RKO (cell line): ENCODE measurements at regions not wholly inside any gene's neighbourhood (a gene's known extent, or its start where the extent isn't known, plus 50 kb on each side); places are given as distances from the start of the nearest gene placed in this dataset.
A peak's percentile ranks its signal among the peaks of the same experiment; 100 is the strongest.

Experiments
- DNase-seq: peaks from one replicate; pipeline ENCODE4 v3.0.0-alpha.2; 2016; ENCODE audit warnings: low spot score

DNA sequence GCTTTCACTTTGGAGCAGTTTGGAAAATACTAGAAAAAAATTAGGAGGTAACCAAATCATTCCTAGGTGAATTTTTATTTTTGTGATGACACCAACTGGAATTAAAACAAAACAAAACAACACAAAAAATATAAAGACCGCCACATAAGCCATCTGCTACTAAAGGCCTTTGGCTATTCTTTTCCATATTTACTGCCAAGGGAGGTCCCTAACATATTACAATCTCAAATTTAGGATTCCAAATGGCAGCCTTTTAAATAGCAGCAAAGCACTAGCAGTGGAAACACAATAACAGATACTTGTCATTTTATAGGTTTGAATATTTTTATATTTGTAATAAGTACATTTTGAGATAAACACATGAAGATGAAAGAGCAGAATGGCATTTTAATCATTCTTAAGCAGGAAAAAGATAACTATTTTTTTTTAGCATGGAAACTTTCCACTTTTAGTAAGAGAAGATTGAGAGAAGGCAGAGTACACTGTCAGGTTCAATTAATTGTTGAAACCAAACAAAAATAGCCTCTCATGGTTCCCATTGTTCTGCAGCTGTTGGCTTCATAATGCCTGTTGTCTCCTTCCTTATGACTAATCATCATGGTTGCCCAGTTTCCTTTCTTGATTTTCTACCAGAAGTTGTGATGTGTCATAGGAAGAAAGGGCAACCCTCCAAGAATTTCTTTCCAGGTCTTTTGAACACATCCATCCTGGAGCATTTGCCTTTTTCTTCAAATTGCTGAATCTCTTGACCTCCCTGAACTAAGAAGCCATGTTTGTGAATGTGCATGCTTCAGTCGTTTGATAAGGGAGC lies 219.0 kb upstream of the EMCN start:
- DNase-seq, result peak; percentile 38

GRCh38 chr4:100728861-100729260 lies 211.0 kb upstream of the EMCN start:
- DNase-seq, result no peak

DNA sequence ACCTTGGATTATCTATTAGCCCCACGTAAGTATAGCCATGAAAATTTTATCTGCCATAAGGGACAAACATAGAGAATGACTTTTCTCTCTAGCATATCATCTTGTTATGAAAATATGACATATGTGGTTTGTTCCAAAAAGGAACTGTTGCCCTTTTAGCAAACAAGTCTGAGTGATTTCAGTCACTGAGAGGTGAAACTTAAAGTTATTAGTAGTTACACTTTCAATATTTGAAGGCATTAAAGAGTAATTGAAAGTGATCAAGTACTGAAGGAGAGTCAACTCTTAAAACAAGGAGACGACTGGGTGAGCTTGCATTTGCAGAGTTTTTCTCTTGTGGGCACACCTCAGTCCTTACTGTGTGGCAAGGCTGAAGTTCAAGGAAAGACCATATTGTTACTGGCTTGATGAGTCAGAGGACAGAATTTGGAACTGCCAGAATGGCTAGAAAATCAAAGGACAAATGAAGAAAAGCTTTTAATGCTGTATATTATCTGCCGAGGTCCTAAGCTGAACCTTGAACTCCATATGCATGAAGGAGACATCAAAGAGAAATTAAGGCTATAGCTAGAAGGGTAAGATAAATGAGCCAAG lies 205.1 kb upstream of the EMCN start:
- DNase-seq, result no peak

- no peak for DNase-seq
Observed at GRCh38 chr4:100722133-100722532, 204.3 kb upstream of the EMCN start.

- DNase-seq, result no peak
Observed at GRCh38 chr4:100721490-100721889, 203.7 kb upstream of the EMCN start.

GRCh38 chr4:100721077-100721476 lies 203.3 kb upstream of the EMCN start:
- DNase-seq, result no peak

DNA sequence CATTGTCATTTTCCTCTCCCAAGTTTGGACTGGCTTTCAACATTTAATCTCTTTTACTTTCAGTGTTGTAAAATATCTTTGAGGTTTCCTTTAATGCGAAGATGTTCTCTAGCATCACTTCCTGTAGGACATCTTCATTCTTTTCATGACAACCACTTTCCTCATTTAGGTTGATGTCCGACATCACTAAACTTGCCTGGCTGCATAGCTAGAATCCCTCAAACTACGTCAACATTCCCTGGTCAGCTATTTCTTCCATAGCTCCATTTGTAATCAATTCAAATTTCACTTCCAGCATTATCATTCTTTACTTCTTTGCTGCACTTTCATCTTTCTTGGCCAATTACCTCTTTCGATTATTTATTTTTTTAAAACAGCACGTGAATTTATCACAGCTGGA lies 198.6 kb upstream of the EMCN start:
- no peak for DNase-seq

- no peak for DNase-seq
Observed at GRCh38 chr4:100708776-100709175, 191.0 kb upstream of the EMCN start.

- no peak for DNase-seq
Observed at GRCh38 chr4:100707786-100708185, 190.0 kb upstream of the EMCN start.

DNA sequence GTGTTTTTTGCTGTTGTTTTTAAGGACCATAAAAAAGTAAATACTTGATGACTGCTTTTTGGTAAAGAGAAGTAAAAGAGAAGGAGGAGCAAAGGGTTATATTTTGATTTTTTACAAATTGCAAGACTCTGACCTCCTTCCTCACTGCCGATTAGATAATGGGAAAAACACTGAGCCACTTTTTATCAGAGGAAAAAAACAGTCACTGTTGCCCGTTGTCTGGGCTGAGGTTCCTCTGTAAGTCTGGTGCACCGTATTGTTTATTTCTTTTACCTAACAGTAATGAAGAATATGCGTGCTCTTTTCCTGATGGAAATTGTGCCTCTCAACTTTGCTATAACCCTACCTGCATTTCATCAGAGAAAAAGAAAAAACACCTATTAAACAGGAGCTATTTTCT lies 178.7 kb upstream of the EMCN start:
- DNase-seq, result no peak

DNA sequence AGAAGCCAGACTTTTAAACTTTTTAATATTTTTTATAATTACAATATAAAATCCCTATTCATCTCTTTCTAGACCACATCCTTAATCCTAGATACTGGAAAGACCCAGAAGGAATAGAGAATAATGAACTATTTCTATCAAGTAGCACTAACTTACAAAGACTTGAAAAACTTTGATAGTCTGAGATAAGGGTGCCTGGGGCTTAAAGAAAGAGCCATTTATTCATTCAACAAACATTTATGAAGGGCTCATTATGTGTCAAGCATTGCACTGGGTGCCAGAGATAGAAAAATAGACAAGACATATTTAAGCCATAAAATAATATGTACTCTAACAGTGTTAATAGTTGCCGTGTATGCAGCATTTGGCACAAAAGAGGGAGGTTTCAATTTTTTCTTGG lies 178.0 kb upstream of the EMCN start:
- no peak for DNase-seq

- DNase-seq, result no peak
Observed at GRCh38 chr4:100695039-100695654, 177.3 kb upstream of the EMCN start.

DNA sequence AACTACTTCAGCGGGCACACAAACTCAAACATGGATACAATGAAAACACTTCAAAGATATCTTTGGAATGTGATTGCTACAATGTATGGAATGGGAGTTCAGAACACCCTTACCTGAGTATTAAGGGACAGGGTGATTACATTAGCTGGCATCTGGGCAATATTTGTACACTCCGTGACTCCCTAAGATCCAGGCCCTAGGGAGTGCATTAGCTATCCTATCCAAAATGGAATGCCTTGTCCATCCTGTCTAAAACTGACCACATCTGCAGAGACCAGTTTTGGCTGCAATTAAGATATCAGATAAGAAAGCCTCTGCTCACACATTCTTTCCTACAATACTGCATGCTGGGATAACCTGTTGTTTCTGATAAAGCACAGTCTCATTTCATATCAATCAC lies 176.6 kb upstream of the EMCN start:
- DNase-seq, result no peak

GRCh38 chr4:100690812-100691211 lies 173.0 kb upstream of the EMCN start:
- no peak for DNase-seq

DNA sequence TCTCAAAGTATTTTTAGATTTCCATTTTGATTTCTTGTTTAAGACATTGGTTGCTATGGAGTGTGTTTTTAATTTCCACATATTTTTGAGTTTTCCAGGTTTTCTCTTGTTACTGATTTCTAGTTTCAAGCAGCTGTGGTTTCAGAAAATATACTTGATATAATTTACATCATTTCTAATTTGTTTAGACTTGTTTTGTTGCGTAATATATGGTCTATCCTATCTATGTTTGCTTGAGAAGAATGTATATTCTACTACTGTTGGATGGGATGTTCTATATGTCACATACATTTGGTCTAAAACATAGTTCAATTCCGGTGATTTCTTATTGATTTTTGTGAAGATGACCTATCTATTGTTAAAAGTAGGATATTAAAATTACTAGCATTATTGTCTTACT lies 170.5 kb upstream of the EMCN start:
- DNase-seq, result no peak

- no peak for DNase-seq
Observed at GRCh38 chr4:100682477-100683218, 164.8 kb upstream of the EMCN start.

DNA sequence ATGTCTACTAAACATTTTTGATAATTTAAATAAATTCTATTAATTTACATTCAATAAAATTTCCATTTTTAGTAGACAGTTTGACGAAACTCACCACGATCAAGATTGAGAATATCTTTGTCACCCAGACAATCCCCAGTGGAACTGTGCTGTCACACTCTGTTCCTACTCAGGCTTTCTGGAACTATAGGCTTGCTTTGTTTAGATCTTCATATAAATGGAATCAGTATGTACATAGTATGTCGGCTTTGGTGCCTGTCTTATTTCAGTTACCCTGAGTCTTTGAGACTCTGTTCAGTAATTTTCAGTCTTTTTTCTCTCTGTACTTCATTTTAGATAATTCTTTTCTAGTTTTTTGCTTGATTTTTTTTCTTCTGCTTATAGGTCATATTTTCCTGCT lies 163.5 kb upstream of the EMCN start:
- DNase-seq, result no peak

GRCh38 chr4:100679926-100680325 lies 162.1 kb upstream of the EMCN start:
- DNase-seq, result no peak

GRCh38 chr4:100674976-100675375 lies 157.2 kb upstream of the EMCN start:
- no peak for DNase-seq

DNA sequence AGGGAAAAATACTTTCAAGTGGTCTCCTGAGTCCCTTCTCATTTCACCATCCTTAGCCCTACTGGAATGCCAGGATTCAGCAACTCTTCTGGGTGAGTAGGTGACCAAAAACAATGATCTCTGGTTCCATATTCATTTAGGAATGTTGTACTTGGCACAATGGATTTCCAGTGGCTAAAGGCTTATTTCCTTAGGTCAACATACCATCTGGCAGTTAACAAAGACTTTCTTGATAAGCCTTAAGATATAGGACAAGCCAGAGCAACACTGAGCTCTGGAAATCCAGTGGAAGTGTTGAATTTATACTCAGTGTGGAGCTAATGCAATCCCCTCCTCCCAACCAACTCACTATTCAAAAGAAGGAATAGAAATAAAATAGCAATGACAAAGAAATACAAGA lies 139.4 kb upstream of the EMCN start:
- DNase-seq, result no peak

- no peak for DNase-seq
Observed at GRCh38 chr4:100651499-100652175, 133.8 kb upstream of the EMCN start.

DNA sequence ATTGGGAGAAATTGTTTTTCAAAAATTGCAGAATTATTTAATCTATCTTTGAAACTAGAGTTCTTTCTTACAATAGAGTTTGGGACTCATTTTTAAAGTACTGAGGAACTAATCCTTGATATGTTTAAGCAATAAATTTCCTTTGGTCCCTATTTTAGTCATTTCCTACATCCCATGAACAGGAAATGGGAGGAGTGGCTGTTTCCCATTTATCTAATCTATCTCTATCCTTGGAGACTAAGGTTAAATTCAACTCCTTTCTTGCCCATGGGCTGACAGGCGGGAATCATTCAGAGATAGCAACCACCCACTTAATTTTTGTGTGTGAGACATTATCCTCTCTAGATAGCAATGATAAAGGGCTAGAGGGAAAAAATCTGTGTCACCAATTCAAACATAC lies 131.6 kb upstream of the EMCN start:
- DNase-seq, result no peak
